ENCODE measurements at regions not wholly inside any gene's neighbourhood (a gene's known extent, or its start where the extent isn't known, plus 50 kb on each side); places are given as distances from the start of the nearest gene placed in this dataset.

DNA sequence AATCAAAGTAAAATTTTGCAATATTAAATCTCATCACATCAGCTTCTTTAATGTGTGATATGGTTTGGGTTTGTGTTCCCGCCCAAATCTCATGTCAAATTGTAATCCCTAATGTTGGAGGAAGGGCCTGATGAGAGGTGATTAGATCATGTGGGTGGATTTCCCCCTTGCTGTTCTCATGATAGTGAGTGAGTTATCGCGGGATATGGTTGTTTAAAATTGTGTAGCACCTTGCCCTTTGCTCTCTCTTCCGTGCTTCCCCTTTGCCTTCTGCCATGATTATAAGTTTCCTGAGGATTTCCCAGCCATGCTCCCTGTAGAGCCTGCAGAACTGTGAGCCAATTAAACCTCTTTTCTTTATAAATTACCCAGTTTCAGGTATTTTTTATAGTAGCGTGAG, 131.9 kb downstream of the ZNF326 start:
- TF ChIP-seq, protein P1, sequence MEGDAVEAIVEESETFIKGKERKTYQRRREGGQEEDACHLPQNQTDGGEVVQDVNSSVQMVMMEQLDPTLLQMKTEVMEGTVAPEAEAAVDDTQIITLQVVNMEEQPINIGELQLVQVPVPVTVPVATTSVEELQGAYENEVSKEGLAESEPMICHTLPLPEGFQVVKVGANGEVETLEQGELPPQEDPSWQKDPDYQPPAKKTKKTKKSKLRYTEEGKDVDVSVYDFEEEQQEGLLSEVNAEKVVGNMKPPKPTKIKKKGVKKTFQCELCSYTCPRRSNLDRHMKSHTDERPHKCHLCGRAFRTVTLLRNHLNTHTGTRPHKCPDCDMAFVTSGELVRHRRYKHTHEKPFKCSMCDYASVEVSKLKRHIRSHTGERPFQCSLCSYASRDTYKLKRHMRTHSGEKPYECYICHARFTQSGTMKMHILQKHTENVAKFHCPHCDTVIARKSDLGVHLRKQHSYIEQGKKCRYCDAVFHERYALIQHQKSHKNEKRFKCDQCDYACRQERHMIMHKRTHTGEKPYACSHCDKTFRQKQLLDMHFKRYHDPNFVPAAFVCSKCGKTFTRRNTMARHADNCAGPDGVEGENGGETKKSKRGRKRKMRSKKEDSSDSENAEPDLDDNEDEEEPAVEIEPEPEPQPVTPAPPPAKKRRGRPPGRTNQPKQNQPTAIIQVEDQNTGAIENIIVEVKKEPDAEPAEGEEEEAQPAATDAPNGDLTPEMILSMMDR (IDR thresholded peaks at IDR 0.05): no peak
- TF ChIP-seq EP300 (IDR thresholded peaks at IDR 0.05) (no peak), POLR2A (IDR thresholded peaks at IDR 0.05) (no peak)

All from ovary (tissue), 3 donors.